ENCODE measurements at regions not wholly inside any gene's neighbourhood (a gene's known extent, or its start where the extent isn't known, plus 50 kb on each side); places are given as distances from the start of the nearest gene placed in this dataset.

GRCh38 chr14:27613102-27613501 is 1015.3 kb upstream of the NOVA1 start:
- Histone ChIP-seq H3K18ac (ENCODE audit: low read depth, low read length) (no peak overlapping the region), H3K36me3 (ENCODE audit: control insufficient read depth, insufficient read depth, low read length) (no peaks in the 10 kb centered on the region), H3K56ac (ENCODE audit: extremely low read depth, insufficient read depth, low read length) (no peak overlapping the region), H3K14ac (replicated peaks; ENCODE audit: low read depth, low read length) (no peak overlapping the region), H3K4me2 (ENCODE audit: low read depth, low read length) (no peak overlapping the region), H3K9me3 (ENCODE audit: control insufficient read depth, insufficient read depth, low read length) (peaks cover 3% of the 10 kb centered on the region), H2AK9ac (replicated peaks; ENCODE audit: low read depth, low read length, poor library complexity) (no peak overlapping the region), H4K91ac (ENCODE audit: insufficient read depth, low read depth, low read length) (no peak overlapping the region), H3K4me1 (ENCODE audit: control insufficient read depth, insufficient read depth, low read length) (no peaks in the 10 kb centered on the region), H2AK5ac (ENCODE audit: low read depth, low read length) (no peak overlapping the region), H3K9ac (ENCODE audit: low read depth, low read length) (no peak overlapping the region), H3K27me3 (ENCODE audit: control insufficient read depth, insufficient read depth, low read length) (no peaks in the 10 kb centered on the region), H4K20me1 (ENCODE audit: insufficient read depth, low read length) (no peaks in the 10 kb centered on the region), H2BK20ac (ENCODE audit: low read depth, low read length) (no peak overlapping the region), H3K23ac (ENCODE audit: low read depth, low read length) (no peak overlapping the region), H3K79me1 (ENCODE audit: low read depth in 1 of 2, low read length in 2 of 2) (no peaks in the 10 kb centered on the region), H2BK5ac (ENCODE audit: low read depth, low read length, poor library complexity, severe bottlenecking) (no peak overlapping the region), H2BK15ac (ENCODE audit: low read depth, low read length) (no peak overlapping the region), H3K4ac (ENCODE audit: low read depth, low read length) (no peak overlapping the region), H2AFZ (replicated peaks; ENCODE audit: low read length, poor library complexity) (no peak overlapping the region), H4K8ac (ENCODE audit: low read depth in 2 of 2, low read length in 2 of 2) (no peak overlapping the region), H4K5ac (ENCODE audit: low read depth, low read length) (no peak overlapping the region), H3K27ac (ENCODE audit: insufficient read depth, low read length) (no peak overlapping the region), H2BK120ac (ENCODE audit: low read depth, low read length) (no peak overlapping the region), H3K9me1 (ENCODE audit: insufficient read depth, low read length) (no peaks in the 10 kb centered on the region), H3K4me3 (ENCODE audit: insufficient read depth, low read depth, low read length) (no peak overlapping the region)
- no TSS peak for BruUV-seq (replicated peaks)
- POLR2A ChIA-PET (ENCODE audit: unreplicated experiment): no interaction called here
- ATAC-seq (ENCODE audit: low read depth): no peak
- intact Hi-C loops (cut with micrococcal nuclease): no loop called here
- dilution Hi-C loops (cut with HindIII; ENCODE audit: low sequenced_read_pairs, unreplicated experiment): no loop called here
- no CpG with 5 or more reads among the region's 2 CpGs for WGBS, 2 experiments (ENCODE audit: extremely low coverage in 2 of 2, insufficient read length in 1 of 2)
- in situ Hi-C loops (cut with MboI; ENCODE audit: low sequenced_read_pairs): no loop called here
- TF ChIP-seq RFX5 (IDR thresholded peaks at IDR 0.05; ENCODE audit: low read depth, low read length) (no peak), RCOR1 (IDR thresholded peaks at IDR 0.05; ENCODE audit: insufficient replicate concordance, low read length) (no peak), RAD21 (IDR thresholded peaks at IDR 0.05; ENCODE audit: low read length) (no peak), USF2 (IDR thresholded peaks at IDR 0.05; ENCODE audit: low read depth, low read length) (no peak), MAFK (IDR thresholded peaks at IDR 0.05; ENCODE audit: low read depth, low read length) (no peak), MXI1 (IDR thresholded peaks at IDR 0.05; ENCODE audit: borderline replicate concordance, low read depth, low read length) (no peak)
- CTCF ChIA-PET: no interaction called here
- no peak for DNase-seq

Measured in IMR-90 (cell line).